ENCODE measurements at regions not wholly inside any gene's neighbourhood (a gene's known extent, or its start where the extent isn't known, plus 50 kb on each side); places are given as distances from the start of the nearest gene placed in this dataset.

GRCh38 chr6:8242885-8243284, 140.5 kb upstream of the EEF1E1 start:
- H3K4me1 ChIP-seq (ENCODE audit: control insufficient read depth in 1 of 2, insufficient read depth in 1 of 2, low read depth in 1 of 2, low read length in 1 of 2), result no peaks in the 10 kb centered on the region
- no peaks in the 10 kb centered on the region for H3K36me3 ChIP-seq
- TF ChIP-seq CTCF (IDR thresholded peaks at IDR 0.05), result no peak
- no peaks in the 10 kb centered on the region for H3K9me3 ChIP-seq
- no peak overlapping the region for H3K4me3 ChIP-seq (ENCODE audit: low read depth in 1 of 2, low read length in 1 of 2)
- peaks cover 30% of the 10 kb centered on the region for H3K27me3 ChIP-seq
- no peak overlapping the region for H3K27ac ChIP-seq

GRCh38 chr6:8240301-8240700, 138.0 kb upstream of the EEF1E1 start:
- Histone ChIP-seq H3K4me1 (ENCODE audit: control insufficient read depth in 1 of 2, insufficient read depth in 1 of 2, low read depth in 1 of 2, low read length in 1 of 2) (no peaks in the 10 kb centered on the region), H3K27ac (no peak overlapping the region), H3K27me3 (peaks cover 32% of the 10 kb centered on the region), H3K9me3 (no peaks in the 10 kb centered on the region), H3K36me3 (no peaks in the 10 kb centered on the region), H3K4me3 (ENCODE audit: low read depth in 1 of 2, low read length in 1 of 2) (no peak overlapping the region)
- TF ChIP-seq CTCF (IDR thresholded peaks at IDR 0.05), result no peak

- no peaks in the 10 kb centered on the region for H3K4me1 ChIP-seq (ENCODE audit: control insufficient read depth in 1 of 2, insufficient read depth in 1 of 2, low read depth in 1 of 2, low read length in 1 of 2)
Measured at GRCh38 chr6:8238773-8239683, 136.7 kb upstream of the EEF1E1 start.

GRCh38 chr6:8237668-8238067, 135.3 kb upstream of the EEF1E1 start:
- H3K4me1 ChIP-seq (ENCODE audit: control insufficient read depth in 1 of 2, insufficient read depth in 1 of 2, low read depth in 1 of 2, low read length in 1 of 2), result no peaks in the 10 kb centered on the region
- no peak overlapping the region for H3K4me3 ChIP-seq (ENCODE audit: low read depth in 1 of 2, low read length in 1 of 2)
- TF ChIP-seq CTCF (IDR thresholded peaks at IDR 0.05), result no peak
- peaks cover 32% of the 10 kb centered on the region for H3K27me3 ChIP-seq
- no peaks in the 10 kb centered on the region for H3K9me3 ChIP-seq
- H3K27ac ChIP-seq, result no peak overlapping the region
- H3K36me3 ChIP-seq, result no peaks in the 10 kb centered on the region

More at GRCh38 chr6:8238773-8239683, 136.7 kb upstream of the EEF1E1 start:
- no peak overlapping the region for H3K4me3 ChIP-seq (ENCODE audit: low read depth in 1 of 2, low read length in 1 of 2)
- no peak for TF ChIP-seq CTCF (IDR thresholded peaks at IDR 0.05)
- H3K36me3 ChIP-seq, result no peaks in the 10 kb centered on the region
- peaks cover 32% of the 10 kb centered on the region for H3K27me3 ChIP-seq
- H3K9me3 ChIP-seq, result no peaks in the 10 kb centered on the region
- H3K27ac ChIP-seq, result no peak overlapping the region

GRCh38 chr6:8236956-8237355, 134.6 kb upstream of the EEF1E1 start:
- no peak overlapping the region for H3K27ac ChIP-seq
- peaks cover 32% of the 10 kb centered on the region for H3K27me3 ChIP-seq
- no peak overlapping the region for H3K4me3 ChIP-seq (ENCODE audit: low read depth in 1 of 2, low read length in 1 of 2)
- TF ChIP-seq CTCF (IDR thresholded peaks at IDR 0.05), result no peak
- H3K36me3 ChIP-seq, result no peaks in the 10 kb centered on the region
- H3K9me3 ChIP-seq, result no peaks in the 10 kb centered on the region
- H3K4me1 ChIP-seq (ENCODE audit: control insufficient read depth in 1 of 2, insufficient read depth in 1 of 2, low read depth in 1 of 2, low read length in 1 of 2), result no peaks in the 10 kb centered on the region

All from neutrophil (primary cell).